ENCODE measurements at regions not wholly inside any gene's neighbourhood (a gene's known extent, or its start where the extent isn't known, plus 50 kb on each side); places are given as distances from the start of the nearest gene placed in this dataset.

GRCh38 chr6:140627002-140627401 is 1252.6 kb upstream of the CITED2 start:
- no TSS peak for BruUV-seq (replicated peaks)
- CTCF ChIA-PET: no interaction called here
- peak; percentile 3 for DNase-seq (ENCODE audit: unreplicated experiment)
- peaks cover 5% of the 10 kb centered on the region for H3K4me1 Mint-ChIP-seq (ENCODE audit: insufficient read depth, unreplicated experiment)
- H3K36me3 Mint-ChIP-seq (ENCODE audit: insufficient read depth, unreplicated experiment): no peaks in the 10 kb centered on the region
- H3K9me3 Mint-ChIP-seq (ENCODE audit: unreplicated experiment): peaks cover 21% of the 10 kb centered on the region
- POLR2A ChIA-PET: no interaction called here
- no peak overlapping the region for H3K27ac Mint-ChIP-seq (ENCODE audit: low read depth, unreplicated experiment)
- intact Hi-C loops (cut with micrococcal nuclease): no loop called here
- H3K4me3 Mint-ChIP-seq (ENCODE audit: unreplicated experiment): no peak overlapping the region
- H3K27me3 Mint-ChIP-seq (ENCODE audit: insufficient read depth, unreplicated experiment): no peaks in the 10 kb centered on the region
- TF ChIP-seq CTCF (IDR thresholded peaks at IDR 0.05; ENCODE audit: unreplicated experiment): no peak

- TF ChIP-seq CTCF (IDR thresholded peaks at IDR 0.05; ENCODE audit: unreplicated experiment): no peak
- Mint-ChIP-seq H3K4me1 (ENCODE audit: insufficient read depth, unreplicated experiment) (peaks cover 5% of the 10 kb centered on the region), H3K27me3 (ENCODE audit: insufficient read depth, unreplicated experiment) (no peaks in the 10 kb centered on the region), H3K36me3 (ENCODE audit: insufficient read depth, unreplicated experiment) (no peaks in the 10 kb centered on the region), H3K27ac (ENCODE audit: low read depth, unreplicated experiment) (no peak overlapping the region), H3K4me3 (ENCODE audit: unreplicated experiment) (no peak overlapping the region), H3K9me3 (ENCODE audit: unreplicated experiment) (peaks cover 28% of the 10 kb centered on the region)
- DNase-seq (ENCODE audit: unreplicated experiment): peak; percentile 57
- ChIA-PET CTCF (no interaction called here), POLR2A (no interaction called here)
- intact Hi-C loops (cut with micrococcal nuclease): no loop called here
- no TSS peak for BruUV-seq (replicated peaks)
Observed at GRCh38 chr6:140623498-140623897, 1249.0 kb upstream of the CITED2 start.

- Mint-ChIP-seq H3K27me3 (ENCODE audit: insufficient read depth, unreplicated experiment) (no peaks in the 10 kb centered on the region), H3K4me3 (ENCODE audit: unreplicated experiment) (no peak overlapping the region), H3K27ac (ENCODE audit: low read depth, unreplicated experiment) (no peak overlapping the region), H3K36me3 (ENCODE audit: insufficient read depth, unreplicated experiment) (no peaks in the 10 kb centered on the region), H3K9me3 (ENCODE audit: unreplicated experiment) (peaks cover 12% of the 10 kb centered on the region), H3K4me1 (ENCODE audit: insufficient read depth, unreplicated experiment) (peaks cover 5% of the 10 kb centered on the region)
- no peak for DNase-seq (ENCODE audit: unreplicated experiment)
- TF ChIP-seq CTCF (IDR thresholded peaks at IDR 0.05; ENCODE audit: unreplicated experiment): no peak
- POLR2A ChIA-PET: interaction anchor here (0.6 kb wide), 1 partner anchor 76 kb away, joined by 3 read pairs; no protein-coding TSS in a partner anchor
- BruUV-seq (replicated peaks): no TSS peak
- intact Hi-C loops (cut with micrococcal nuclease): no loop called here
- CTCF ChIA-PET: no interaction called here
Observed at GRCh38 chr6:140620496-140620895, 1246.0 kb upstream of the CITED2 start.

GRCh38 chr6:140609956-140610355 is 1235.5 kb upstream of the CITED2 start:
- Mint-ChIP-seq H3K27ac (ENCODE audit: low read depth, unreplicated experiment) (no peak overlapping the region), H3K4me1 (ENCODE audit: insufficient read depth, unreplicated experiment) (no peaks in the 10 kb centered on the region), H3K36me3 (ENCODE audit: insufficient read depth, unreplicated experiment) (no peaks in the 10 kb centered on the region), H3K9me3 (ENCODE audit: unreplicated experiment) (no peaks in the 10 kb centered on the region), H3K27me3 (ENCODE audit: insufficient read depth, unreplicated experiment) (no peaks in the 10 kb centered on the region), H3K4me3 (ENCODE audit: unreplicated experiment) (no peak overlapping the region)
- CTCF ChIA-PET: no interaction called here
- BruUV-seq (replicated peaks): no TSS peak
- TF ChIP-seq CTCF (IDR thresholded peaks at IDR 0.05; ENCODE audit: unreplicated experiment): no peak
- POLR2A ChIA-PET: no interaction called here
- intact Hi-C loops (cut with micrococcal nuclease): no loop called here
- no peak for DNase-seq (ENCODE audit: unreplicated experiment)

Data from MCF 10A (cell line).